ENCODE measurements at regions not wholly inside any gene's neighbourhood (a gene's known extent, or its start where the extent isn't known, plus 50 kb on each side); places are given as distances from the start of the nearest gene placed in this dataset.

- intact Hi-C loops (cut with micrococcal nuclease; ENCODE audit: unreplicated experiment) (no loop called here), in situ Hi-C loops (cut with HindIII; ENCODE audit: low pct_unique_long_range_greater_than_20kb, low sequenced_read_pairs) (no loop called here)
- H3K4me3 ChIP-seq (ENCODE audit: low read depth in 2 of 2, low read length in 2 of 2), result no peak overlapping the region
- no peak for DNase-seq (ENCODE audit: low read depth, low spot score)
- no peaks in the 10 kb centered on the region for H3K4me1 ChIP-seq (ENCODE audit: control insufficient read depth, insufficient read depth, low read length)
- H3K27ac ChIP-seq (ENCODE audit: low read length), result no peak overlapping the region
- POLR2A ChIA-PET, result no interaction called here
- no TSS peak for BruUV-seq (replicated peaks)
- no peak for ATAC-seq
- no peaks in the 10 kb centered on the region for H3K27me3 ChIP-seq (ENCODE audit: control insufficient read depth, insufficient read depth, low read length)
- CTCF ChIA-PET, result no interaction called here
- H3K36me3 ChIP-seq (ENCODE audit: control insufficient read depth, insufficient read depth, low read length), result no peaks in the 10 kb centered on the region
- H3K9me3 ChIP-seq (ENCODE audit: control insufficient read depth, insufficient read depth, low read depth, low read length), result no peaks in the 10 kb centered on the region
- TF ChIP-seq, protein P1, sequence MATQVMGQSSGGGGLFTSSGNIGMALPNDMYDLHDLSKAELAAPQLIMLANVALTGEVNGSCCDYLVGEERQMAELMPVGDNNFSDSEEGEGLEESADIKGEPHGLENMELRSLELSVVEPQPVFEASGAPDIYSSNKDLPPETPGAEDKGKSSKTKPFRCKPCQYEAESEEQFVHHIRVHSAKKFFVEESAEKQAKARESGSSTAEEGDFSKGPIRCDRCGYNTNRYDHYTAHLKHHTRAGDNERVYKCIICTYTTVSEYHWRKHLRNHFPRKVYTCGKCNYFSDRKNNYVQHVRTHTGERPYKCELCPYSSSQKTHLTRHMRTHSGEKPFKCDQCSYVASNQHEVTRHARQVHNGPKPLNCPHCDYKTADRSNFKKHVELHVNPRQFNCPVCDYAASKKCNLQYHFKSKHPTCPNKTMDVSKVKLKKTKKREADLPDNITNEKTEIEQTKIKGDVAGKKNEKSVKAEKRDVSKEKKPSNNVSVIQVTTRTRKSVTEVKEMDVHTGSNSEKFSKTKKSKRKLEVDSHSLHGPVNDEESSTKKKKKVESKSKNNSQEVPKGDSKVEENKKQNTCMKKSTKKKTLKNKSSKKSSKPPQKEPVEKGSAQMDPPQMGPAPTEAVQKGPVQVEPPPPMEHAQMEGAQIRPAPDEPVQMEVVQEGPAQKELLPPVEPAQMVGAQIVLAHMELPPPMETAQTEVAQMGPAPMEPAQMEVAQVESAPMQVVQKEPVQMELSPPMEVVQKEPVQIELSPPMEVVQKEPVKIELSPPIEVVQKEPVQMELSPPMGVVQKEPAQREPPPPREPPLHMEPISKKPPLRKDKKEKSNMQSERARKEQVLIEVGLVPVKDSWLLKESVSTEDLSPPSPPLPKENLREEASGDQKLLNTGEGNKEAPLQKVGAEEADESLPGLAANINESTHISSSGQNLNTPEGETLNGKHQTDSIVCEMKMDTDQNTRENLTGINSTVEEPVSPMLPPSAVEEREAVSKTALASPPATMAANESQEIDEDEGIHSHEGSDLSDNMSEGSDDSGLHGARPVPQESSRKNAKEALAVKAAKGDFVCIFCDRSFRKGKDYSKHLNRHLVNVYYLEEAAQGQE (IDR thresholded peaks at IDR 0.05; ENCODE audit: insufficient read depth in 1 of 2, low read depth in 2 of 2, low read length in 1 of 2), result no peak
- TF ChIP-seq, protein P2, sequence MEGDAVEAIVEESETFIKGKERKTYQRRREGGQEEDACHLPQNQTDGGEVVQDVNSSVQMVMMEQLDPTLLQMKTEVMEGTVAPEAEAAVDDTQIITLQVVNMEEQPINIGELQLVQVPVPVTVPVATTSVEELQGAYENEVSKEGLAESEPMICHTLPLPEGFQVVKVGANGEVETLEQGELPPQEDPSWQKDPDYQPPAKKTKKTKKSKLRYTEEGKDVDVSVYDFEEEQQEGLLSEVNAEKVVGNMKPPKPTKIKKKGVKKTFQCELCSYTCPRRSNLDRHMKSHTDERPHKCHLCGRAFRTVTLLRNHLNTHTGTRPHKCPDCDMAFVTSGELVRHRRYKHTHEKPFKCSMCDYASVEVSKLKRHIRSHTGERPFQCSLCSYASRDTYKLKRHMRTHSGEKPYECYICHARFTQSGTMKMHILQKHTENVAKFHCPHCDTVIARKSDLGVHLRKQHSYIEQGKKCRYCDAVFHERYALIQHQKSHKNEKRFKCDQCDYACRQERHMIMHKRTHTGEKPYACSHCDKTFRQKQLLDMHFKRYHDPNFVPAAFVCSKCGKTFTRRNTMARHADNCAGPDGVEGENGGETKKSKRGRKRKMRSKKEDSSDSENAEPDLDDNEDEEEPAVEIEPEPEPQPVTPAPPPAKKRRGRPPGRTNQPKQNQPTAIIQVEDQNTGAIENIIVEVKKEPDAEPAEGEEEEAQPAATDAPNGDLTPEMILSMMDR (IDR thresholded peaks at IDR 0.05), result no peak
- no peak for TF ChIP-seq POLR2AphosphoS5 (IDR thresholded peaks at IDR 0.05; ENCODE audit: low read depth, low read length)
- no peak for TF ChIP-seq TCF7L2 (IDR thresholded peaks at IDR 0.05; ENCODE audit: low read depth, low read length)
- no peak for TF ChIP-seq SIN3A (IDR thresholded peaks at IDR 0.05; ENCODE audit: borderline replicate concordance, insufficient read depth, low read depth, low read length)
Observed at GRCh38 chr2:147681093-147681492, 163.7 kb upstream of the ACVR2A start.

- Histone ChIP-seq H3K4me1 (ENCODE audit: control insufficient read depth, insufficient read depth, low read length) (no peaks in the 10 kb centered on the region), H3K9me3 (ENCODE audit: control insufficient read depth, insufficient read depth, low read depth, low read length) (no peaks in the 10 kb centered on the region), H3K4me3 (ENCODE audit: low read depth in 2 of 2, low read length in 2 of 2) (no peak overlapping the region), H3K36me3 (ENCODE audit: control insufficient read depth, insufficient read depth, low read length) (no peaks in the 10 kb centered on the region), H3K27ac (ENCODE audit: low read length) (no peak overlapping the region), H3K27me3 (ENCODE audit: control insufficient read depth, insufficient read depth, low read length) (no peaks in the 10 kb centered on the region)
- intact Hi-C loops (cut with micrococcal nuclease; ENCODE audit: unreplicated experiment) (no loop called here), in situ Hi-C loops (cut with HindIII; ENCODE audit: low pct_unique_long_range_greater_than_20kb, low sequenced_read_pairs) (no loop called here)
- CTCF ChIA-PET, result no interaction called here
- TF ChIP-seq, protein P1 (IDR thresholded peaks at IDR 0.05; ENCODE audit: insufficient read depth in 1 of 2, low read depth in 2 of 2, low read length in 1 of 2), result no peak
- TF ChIP-seq, protein P2 (IDR thresholded peaks at IDR 0.05), result no peak
- ATAC-seq, result no peak
- POLR2A ChIA-PET, result no interaction called here
- no TSS peak for BruUV-seq (replicated peaks)
- no peak for DNase-seq (ENCODE audit: low read depth, low spot score)
Observed at GRCh38 chr2:147679955-147680531, 164.8 kb upstream of the ACVR2A start.
